Duodenal mucosa (tissue), 2 donors: ENCODE measurements at regions not wholly inside any gene's neighbourhood (a gene's known extent, or its start where the extent isn't known, plus 50 kb on each side); places are given as distances from the start of the nearest gene placed in this dataset.

Experiments used
- H3K27ac ChIP-seq: one replicate; pipeline ENCODE4 v1.7.0; 2013; ENCODE audit warnings: low read depth, low read length
- H3K27me3 ChIP-seq, 2 donors: one replicate each; pipeline ENCODE4 v1.7.0; 2013; ENCODE audit warnings: low read length in 2 of 2, control low read depth in 1 of 2; ENCODE audit not compliant: insufficient read depth in 2 of 2, control insufficient read depth in 1 of 2
- H3K36me3 ChIP-seq, 2 donors: one replicate each; pipeline ENCODE4 v1.7.0; 2013; ENCODE audit warnings: low read length in 2 of 2, control low read depth in 1 of 2; ENCODE audit not compliant: insufficient read depth in 2 of 2, control insufficient read depth in 1 of 2
- H3K4me1 ChIP-seq, 2 donors: one replicate each; pipeline ENCODE4 v1.7.0; 2013; ENCODE audit warnings: low read length in 2 of 2, control low read depth in 1 of 2; ENCODE audit not compliant: insufficient read depth in 2 of 2, control insufficient read depth in 1 of 2
- H3K4me3 ChIP-seq, 2 donors: one replicate each; pipeline ENCODE4 v1.7.0; 2013; ENCODE audit warnings: low read length in 2 of 2, low read depth in 1 of 2
- H3K9ac ChIP-seq, 2 donors: one replicate each; pipeline ENCODE4 v1.7.0; 2013; ENCODE audit warnings: low read length in 2 of 2, low read depth in 1 of 2
- H3K9me3 ChIP-seq, 2 donors: one replicate each; pipeline ENCODE4 v1.7.0; 2013; ENCODE audit warnings: low read length in 2 of 2, control low read depth in 1 of 2; ENCODE audit not compliant: control insufficient read depth in 1 of 2

- Histone ChIP-seq H3K4me3 (no peak overlapping the region), H3K4me1 (no peaks in the 10 kb centered on the region), H3K27ac (no peak overlapping the region), H3K36me3 (no peaks in the 10 kb centered on the region), H3K9me3 (no peaks in the 10 kb centered on the region), H3K9ac (no peak overlapping the region), H3K27me3 (no peaks in the 10 kb centered on the region)
These were observed 467.3 kb upstream of the FTMT start for GRCh38 chr5:121384359-121384758.

DNA sequence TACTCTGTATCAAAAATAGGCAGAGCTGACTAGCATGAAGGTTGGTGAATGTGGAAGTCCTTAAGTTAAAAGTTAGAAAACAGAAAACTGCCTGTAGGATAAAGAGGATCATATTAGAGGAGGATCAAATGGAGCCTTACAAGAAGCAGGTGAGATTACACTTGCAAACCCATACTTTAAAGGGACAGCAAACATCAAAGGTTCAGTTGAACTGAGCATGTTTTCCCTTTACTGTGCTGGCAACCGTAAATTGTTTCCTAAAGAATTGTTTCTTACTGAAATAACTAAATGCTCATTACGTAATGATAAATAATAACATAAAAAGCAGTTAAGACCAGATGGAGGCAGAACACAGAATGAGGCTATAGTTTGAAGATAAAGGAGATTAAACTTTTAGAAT, 465.3 kb upstream of the FTMT start:
- no peaks in the 10 kb centered on the region for H3K9me3 ChIP-seq
- no peaks in the 10 kb centered on the region for H3K27me3 ChIP-seq
- H3K4me1 ChIP-seq, result no peaks in the 10 kb centered on the region
- no peak overlapping the region for H3K9ac ChIP-seq
- no peak overlapping the region for H3K27ac ChIP-seq
- H3K4me3 ChIP-seq, result no peak overlapping the region
- H3K36me3 ChIP-seq, result no peaks in the 10 kb centered on the region

- Histone ChIP-seq H3K27ac (no peak overlapping the region), H3K27me3 (no peaks in the 10 kb centered on the region), H3K9ac (no peak overlapping the region), H3K9me3 (no peaks in the 10 kb centered on the region), H3K36me3 (no peaks in the 10 kb centered on the region), H3K4me1 (no peaks in the 10 kb centered on the region), H3K4me3 (no peak overlapping the region)
These were observed 455.0 kb upstream of the FTMT start for GRCh38 chr5:121396716-121397115.

GRCh38 chr5:121399879-121400278, 451.8 kb upstream of the FTMT start:
- Histone ChIP-seq H3K9ac (no peak overlapping the region), H3K36me3 (no peaks in the 10 kb centered on the region), H3K4me3 (no peak overlapping the region), H3K4me1 (no peaks in the 10 kb centered on the region), H3K27ac (no peak overlapping the region), H3K27me3 (no peaks in the 10 kb centered on the region), H3K9me3 (no peaks in the 10 kb centered on the region)

- H3K27ac ChIP-seq, result no peak overlapping the region
- no peak overlapping the region for H3K4me3 ChIP-seq
- H3K27me3 ChIP-seq, result no peaks in the 10 kb centered on the region
- H3K9me3 ChIP-seq, result no peaks in the 10 kb centered on the region
- H3K9ac ChIP-seq, result no peak overlapping the region
- H3K36me3 ChIP-seq, result no peaks in the 10 kb centered on the region
- no peaks in the 10 kb centered on the region for H3K4me1 ChIP-seq
These were observed 442.9 kb upstream of the FTMT start for GRCh38 chr5:121408778-121409177.

GRCh38 chr5:121415270-121415669, 436.4 kb upstream of the FTMT start:
- Histone ChIP-seq H3K9me3 (no peaks in the 10 kb centered on the region), H3K36me3 (no peaks in the 10 kb centered on the region), H3K9ac (no peak overlapping the region), H3K4me1 (no peaks in the 10 kb centered on the region), H3K27ac (no peak overlapping the region), H3K27me3 (no peaks in the 10 kb centered on the region), H3K4me3 (no peak overlapping the region)

GRCh38 chr5:121421646-121422045, 430.0 kb upstream of the FTMT start:
- H3K9ac ChIP-seq, result no peak overlapping the region
- no peaks in the 10 kb centered on the region for H3K4me1 ChIP-seq
- H3K27ac ChIP-seq, result no peak overlapping the region
- no peak overlapping the region for H3K4me3 ChIP-seq
- H3K9me3 ChIP-seq, result no peaks in the 10 kb centered on the region
- H3K36me3 ChIP-seq, result no peaks in the 10 kb centered on the region
- no peaks in the 10 kb centered on the region for H3K27me3 ChIP-seq

- no peak overlapping the region for H3K9ac ChIP-seq
These were observed 426.7 kb upstream of the FTMT start for GRCh38 chr5:121424976-121425375.

GRCh38 chr5:121426153-121426552, 425.5 kb upstream of the FTMT start:
- H3K9me3 ChIP-seq, result no peaks in the 10 kb centered on the region
- no peaks in the 10 kb centered on the region for H3K27me3 ChIP-seq
- no peak overlapping the region for H3K4me3 ChIP-seq
- no peaks in the 10 kb centered on the region for H3K4me1 ChIP-seq
- H3K27ac ChIP-seq, result no peak overlapping the region
- no peaks in the 10 kb centered on the region for H3K36me3 ChIP-seq
- no peak overlapping the region for H3K9ac ChIP-seq

More at GRCh38 chr5:121424976-121425375, 426.7 kb upstream of the FTMT start:
- Histone ChIP-seq H3K27me3 (no peaks in the 10 kb centered on the region), H3K4me1 (no peaks in the 10 kb centered on the region), H3K36me3 (no peaks in the 10 kb centered on the region), H3K4me3 (no peak overlapping the region), H3K9me3 (no peaks in the 10 kb centered on the region), H3K27ac (no peak overlapping the region)

DNA sequence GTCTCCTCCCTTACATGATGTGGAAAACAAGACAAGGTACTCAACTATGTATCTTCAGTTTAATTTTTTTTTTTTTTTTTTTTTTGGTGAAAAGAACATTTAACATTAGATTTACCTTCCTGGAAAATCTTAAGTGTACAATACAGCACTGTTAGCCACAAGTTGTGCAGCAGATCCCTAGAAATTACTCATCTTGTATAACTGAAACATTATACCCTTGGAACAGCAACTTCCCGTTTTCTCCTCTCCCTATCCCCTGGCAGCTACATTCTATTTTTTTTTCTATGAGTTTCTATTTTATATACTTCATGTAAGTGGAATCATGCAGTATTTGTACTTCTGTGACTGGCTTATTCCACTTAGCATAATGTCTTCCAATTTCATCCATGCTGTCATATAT, 421.9 kb upstream of the FTMT start:
- H3K9me3 ChIP-seq, result no peaks in the 10 kb centered on the region
- H3K36me3 ChIP-seq, result no peaks in the 10 kb centered on the region
- no peaks in the 10 kb centered on the region for H3K27me3 ChIP-seq
- H3K27ac ChIP-seq, result no peak overlapping the region
- H3K9ac ChIP-seq, result no peak overlapping the region
- no peaks in the 10 kb centered on the region for H3K4me1 ChIP-seq
- no peak overlapping the region for H3K4me3 ChIP-seq

- Histone ChIP-seq H3K4me3 (no peak overlapping the region), H3K9ac (no peak overlapping the region), H3K9me3 (no peaks in the 10 kb centered on the region), H3K4me1 (no peaks in the 10 kb centered on the region), H3K36me3 (no peaks in the 10 kb centered on the region), H3K27ac (no peak overlapping the region), H3K27me3 (no peaks in the 10 kb centered on the region)
These were observed 421.1 kb upstream of the FTMT start for GRCh38 chr5:121430538-121430937.
